ENCODE measurements at regions not wholly inside any gene's neighbourhood (a gene's known extent, or its start where the extent isn't known, plus 50 kb on each side); places are given as distances from the start of the nearest gene placed in this dataset.
"Not testable (repeated sequence)": the region's sequence is repeated elsewhere in the genome, so short reads cannot be mapped to it uniquely, and the experiment has no call there.

- DNase-seq (ENCODE audit: low read depth) = no peak
Observed at GRCh38 chr9:31697956-31698355, 686.5 kb upstream of the ACO1 start.

GRCh38 chr9:31699836-31700235 is 684.6 kb upstream of the ACO1 start:
- DNase-seq (ENCODE audit: low read depth) = no peak

DNA sequence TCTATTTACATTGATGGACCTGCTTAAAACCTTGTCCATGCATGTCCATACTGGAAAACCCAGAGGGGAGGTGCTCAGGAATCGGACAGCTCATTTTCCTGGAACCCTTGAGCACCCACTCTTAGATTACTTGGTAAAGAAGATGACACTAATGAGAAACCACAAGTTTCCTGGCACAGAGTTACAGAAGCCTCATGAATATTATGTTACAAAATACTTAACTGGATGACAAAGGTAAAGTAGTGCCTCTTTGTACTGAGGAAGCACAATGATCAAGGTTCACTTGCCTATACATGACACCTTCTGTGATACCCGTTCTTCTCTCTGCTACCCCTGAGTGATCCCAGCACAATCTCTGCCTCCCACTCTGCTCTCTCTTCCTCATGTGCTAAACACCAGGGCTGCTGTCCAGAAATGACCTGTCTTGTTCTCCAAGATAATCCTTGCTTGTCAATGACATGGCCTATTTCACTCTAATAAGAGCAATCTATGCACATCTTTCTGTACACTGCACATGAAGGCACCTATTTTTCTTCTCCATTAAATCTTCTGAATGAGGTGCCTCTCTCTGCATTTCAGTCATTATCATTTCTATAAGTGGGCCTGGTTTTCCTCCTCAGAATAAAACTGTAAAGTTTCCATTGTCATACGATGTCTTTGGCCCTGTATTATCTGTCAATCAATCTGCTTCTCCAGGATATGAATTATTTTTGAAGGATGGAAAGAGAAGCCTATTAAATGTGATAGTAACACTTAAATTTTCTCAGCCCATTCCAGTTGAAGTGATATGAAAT is 684.0 kb upstream of the ACO1 start:
- no peak for DNase-seq (ENCODE audit: low read depth)

GRCh38 chr9:31702957-31703356 is 681.5 kb upstream of the ACO1 start:
- no peak for DNase-seq (ENCODE audit: low read depth)

DNA sequence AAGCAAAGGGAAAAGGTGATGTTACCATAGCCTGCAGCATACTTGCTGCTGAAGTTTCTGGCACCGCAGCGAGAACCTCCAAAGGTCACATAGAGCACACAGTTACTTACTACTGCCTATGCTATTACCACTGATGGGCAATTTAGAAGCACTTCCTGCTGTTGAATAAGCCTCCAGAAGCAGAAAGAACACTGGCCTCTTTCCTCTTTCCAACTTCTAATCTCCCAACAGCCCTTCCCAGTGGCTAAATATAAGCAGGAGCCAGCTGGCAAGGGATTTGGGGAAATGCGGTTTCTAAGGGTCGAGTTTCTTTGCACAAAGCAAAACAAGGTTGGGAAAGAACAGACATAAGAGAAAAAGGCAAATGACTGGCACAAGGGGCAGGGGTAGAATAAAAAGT is 669.2 kb upstream of the ACO1 start:
- no peak for DNase-seq (ENCODE audit: low read depth)

GRCh38 chr9:31719262-31719661 is 665.2 kb upstream of the ACO1 start:
- DNase-seq (ENCODE audit: low read depth) = no peak

DNA sequence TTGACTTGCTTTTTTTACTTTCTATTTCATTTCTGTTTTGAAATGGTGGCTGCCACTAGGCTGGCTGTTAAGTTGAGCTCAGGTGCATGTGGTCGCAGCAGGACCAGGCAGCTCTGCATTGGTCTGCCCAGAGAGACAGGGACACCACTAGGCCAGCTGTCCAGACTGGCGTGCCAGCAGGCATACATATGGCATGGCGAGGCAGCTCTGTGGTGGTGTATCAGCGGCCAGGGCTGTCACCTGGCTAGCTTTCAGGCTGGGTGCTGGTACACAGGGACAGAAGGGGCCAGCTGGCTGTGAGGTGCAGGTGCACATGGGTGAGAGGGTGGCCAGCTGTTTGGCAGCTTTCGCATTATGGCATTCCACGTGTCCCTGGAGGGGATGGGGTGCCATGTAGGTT is 654.0 kb upstream of the ACO1 start:
- no peak for DNase-seq (ENCODE audit: low read depth)

DNA sequence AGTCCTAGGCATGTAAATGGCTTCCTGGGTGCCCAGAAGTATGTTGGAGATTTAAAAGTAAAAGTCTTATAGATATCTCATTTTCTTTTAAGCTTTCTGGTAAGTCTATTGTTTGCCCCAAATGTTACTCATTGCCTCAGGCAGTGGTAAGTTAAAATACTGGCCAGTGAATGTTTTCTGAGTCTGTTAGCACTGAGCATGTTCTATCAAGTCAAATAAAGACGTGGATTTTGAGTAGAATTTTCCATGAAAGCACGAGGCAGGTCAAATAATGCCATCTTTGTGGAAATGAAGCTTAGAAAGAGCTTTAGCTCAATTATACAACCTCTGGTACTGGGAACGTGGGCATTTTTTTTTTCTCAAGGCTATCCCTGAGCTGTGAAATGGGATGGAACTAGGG is 651.3 kb upstream of the ACO1 start:
- DNase-seq (ENCODE audit: low read depth) = no peak

GRCh38 chr9:31736581-31737179 is 647.8 kb upstream of the ACO1 start:
- no peak for DNase-seq (ENCODE audit: low read depth)

DNA sequence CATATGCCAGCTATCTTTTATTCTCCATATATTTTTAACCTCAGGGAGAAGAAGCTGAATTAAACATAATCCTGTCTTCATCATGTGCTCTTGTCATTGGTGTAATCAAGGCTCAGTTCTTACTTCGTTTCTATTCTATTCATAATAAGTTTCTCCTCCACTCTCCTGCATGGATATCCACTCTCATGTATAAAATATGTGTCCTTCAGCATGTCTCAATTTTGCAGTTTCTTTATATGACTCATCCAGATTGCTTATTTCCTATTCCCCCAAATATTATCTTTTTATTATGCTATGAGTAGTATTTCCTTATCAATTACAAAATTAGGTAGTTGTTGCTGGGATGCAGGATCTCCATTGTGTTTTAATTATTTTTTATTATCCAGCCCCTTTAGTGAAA is 643.7 kb upstream of the ACO1 start:
- no peak for DNase-seq (ENCODE audit: low read depth)

GRCh38 chr9:31744589-31744988 is 639.9 kb upstream of the ACO1 start:
- DNase-seq (ENCODE audit: low read depth) = no peak

DNA sequence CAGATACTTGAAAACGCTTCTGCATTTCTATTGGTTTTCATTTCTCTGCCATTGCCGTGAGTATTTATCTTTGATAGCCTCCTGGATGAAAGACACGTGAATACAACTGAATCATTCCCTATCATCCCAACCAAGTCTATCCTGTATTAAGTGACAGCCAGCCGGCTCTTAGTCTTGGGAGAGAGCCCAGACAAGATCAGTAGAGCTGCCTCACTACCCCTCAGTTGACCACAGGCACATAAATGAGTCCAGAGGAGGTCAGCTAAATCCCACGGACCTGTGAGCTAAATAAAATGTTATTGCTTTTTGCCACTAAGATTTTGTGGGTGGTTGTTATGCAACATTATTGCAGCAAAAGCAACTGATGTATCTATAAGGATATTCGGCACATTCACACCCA is 639.0 kb upstream of the ACO1 start:
- no peak for DNase-seq (ENCODE audit: low read depth)

DNA sequence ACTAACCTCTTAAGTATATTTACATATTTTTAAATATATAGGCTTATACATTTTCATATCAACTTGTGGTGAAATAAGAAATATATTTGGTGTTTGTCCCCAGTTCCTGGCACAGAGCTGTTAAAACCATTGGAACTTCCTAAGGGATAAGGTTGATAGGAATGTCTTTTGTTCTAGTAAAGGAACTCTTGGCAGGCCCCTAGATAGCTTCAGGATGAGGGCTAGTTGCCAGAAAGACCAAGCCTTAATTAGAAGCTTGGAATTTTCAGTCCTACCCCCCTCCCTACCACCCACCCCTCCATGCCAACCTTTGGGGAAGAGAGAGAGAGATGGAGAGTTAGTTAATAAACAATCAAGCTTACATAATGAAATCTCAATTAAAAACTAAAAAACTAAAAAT is 638.6 kb upstream of the ACO1 start:
- no peak for DNase-seq (ENCODE audit: low read depth)

GRCh38 chr9:31753756-31754155 is 630.7 kb upstream of the ACO1 start:
- DNase-seq (ENCODE audit: low read depth) = no peak

GRCh38 chr9:31759703-31760102 is 624.7 kb upstream of the ACO1 start:
- DNase-seq (ENCODE audit: low read depth) = no peak

DNA sequence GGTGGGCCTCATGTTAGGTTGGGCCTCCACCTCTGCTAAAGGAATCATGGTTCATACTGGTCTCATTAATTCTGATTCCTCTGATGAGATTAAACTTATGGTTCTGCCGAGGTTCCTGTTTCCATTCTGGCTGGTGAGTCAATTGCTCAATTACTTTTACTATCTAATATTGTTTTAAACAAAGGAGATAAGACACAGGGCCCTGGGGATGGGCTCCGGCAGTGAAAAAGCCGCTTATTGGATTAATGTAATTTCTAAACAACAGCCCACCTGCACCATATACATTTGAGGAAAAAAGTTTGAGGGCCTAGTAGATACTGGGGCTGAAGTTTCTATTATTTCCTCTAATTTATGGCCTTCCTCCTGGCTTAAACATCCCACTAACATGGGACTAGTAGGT is 610.4 kb upstream of the ACO1 start:
- DNase-seq (ENCODE audit: low read depth) = not testable (repeated sequence)

GRCh38 chr9:31774571-31774970 is 609.9 kb upstream of the ACO1 start:
- no peak for DNase-seq (ENCODE audit: low read depth)

- no peak for DNase-seq (ENCODE audit: low read depth)
Observed at GRCh38 chr9:31776471-31776870, 608.0 kb upstream of the ACO1 start.

- DNase-seq (ENCODE audit: low read depth) = no peak
Observed at GRCh38 chr9:31783491-31783890, 601.0 kb upstream of the ACO1 start.

DNA sequence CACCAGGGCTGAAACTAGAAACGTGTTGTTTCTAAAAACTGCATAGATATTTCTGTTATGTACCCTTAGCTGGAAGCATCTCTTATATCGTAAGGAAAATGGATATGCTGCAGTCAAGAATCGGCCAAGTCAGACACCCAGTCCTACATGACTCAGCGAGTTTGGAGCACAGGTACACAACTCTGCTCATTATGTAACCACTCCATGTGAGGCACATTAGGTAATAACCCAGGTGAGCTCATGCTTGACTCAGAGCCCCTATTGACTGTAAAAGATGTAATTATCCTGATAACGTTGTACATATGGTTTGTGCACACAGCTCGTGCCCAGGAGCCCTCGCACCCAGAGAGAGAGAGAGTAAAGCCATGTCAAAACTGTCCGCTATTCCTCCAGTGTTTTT is 593.7 kb upstream of the ACO1 start:
- no peak for DNase-seq (ENCODE audit: low read depth)

DNA sequence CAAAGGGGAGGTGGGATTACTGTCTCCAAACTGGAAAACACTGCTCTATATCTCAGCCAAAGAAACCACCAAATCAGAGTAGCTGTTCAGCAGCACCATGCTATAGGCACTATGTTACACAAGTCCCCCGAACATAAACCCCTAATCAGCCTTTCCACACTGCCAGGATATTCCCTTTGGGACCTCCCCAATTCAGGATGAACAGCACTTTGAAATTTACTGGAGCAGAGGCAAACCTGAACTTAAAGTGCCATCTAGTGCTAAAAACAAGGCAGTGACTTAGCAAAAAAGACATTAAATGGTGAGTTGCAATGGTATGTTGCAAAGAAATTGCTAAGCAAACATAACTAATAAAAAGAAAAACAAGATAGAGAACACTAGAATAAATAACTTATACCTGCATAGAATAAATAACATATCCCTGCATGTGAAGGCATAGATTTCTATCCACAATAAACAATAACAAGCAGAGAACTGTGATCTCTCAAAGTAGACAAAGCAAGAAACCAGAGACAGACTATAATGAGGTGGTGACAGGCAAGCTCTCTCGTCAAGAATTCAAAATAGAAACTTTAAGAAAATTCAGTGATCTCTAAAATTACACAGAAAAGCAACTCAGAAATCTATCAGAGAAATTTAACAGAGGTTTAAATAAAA is 584.4 kb upstream of the ACO1 start:
- peak; percentile 13 for DNase-seq (ENCODE audit: low read depth)

DNA sequence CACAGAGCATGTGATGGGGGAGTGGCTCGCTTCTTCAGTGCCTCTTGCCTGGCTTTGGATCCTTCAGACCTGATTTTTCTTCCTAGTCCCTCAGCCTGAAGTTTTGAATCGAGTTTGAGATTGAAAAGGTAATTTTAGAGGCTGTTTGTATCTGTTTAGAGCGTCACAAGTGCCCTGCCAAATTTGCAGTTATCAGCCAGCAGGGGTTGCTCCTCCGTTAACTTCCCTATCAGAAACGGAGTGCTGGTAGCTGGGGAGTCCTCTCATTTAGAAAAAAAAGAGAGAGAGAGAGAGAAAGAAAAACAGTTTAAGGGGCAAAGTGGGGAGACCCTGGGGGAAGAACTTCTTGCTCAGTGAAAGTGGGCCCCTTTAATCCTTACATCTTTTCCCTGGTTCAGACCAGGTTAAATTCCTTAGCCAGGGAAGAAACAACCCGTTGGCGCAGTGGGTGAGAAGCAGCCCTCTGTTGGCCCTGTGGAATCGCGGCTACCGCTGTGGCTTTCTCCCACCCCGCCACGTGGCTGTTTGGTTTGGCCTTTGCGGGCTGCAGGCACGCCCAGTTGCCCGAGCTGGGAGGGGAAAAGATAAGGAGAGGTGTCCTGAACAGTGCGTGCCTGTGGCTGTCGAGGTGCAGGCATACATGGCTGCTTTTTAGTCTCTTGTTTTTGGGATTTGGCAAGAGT is 576.7 kb upstream of the ACO1 start:
- DNase-seq (ENCODE audit: low read depth) = no peak

DNA sequence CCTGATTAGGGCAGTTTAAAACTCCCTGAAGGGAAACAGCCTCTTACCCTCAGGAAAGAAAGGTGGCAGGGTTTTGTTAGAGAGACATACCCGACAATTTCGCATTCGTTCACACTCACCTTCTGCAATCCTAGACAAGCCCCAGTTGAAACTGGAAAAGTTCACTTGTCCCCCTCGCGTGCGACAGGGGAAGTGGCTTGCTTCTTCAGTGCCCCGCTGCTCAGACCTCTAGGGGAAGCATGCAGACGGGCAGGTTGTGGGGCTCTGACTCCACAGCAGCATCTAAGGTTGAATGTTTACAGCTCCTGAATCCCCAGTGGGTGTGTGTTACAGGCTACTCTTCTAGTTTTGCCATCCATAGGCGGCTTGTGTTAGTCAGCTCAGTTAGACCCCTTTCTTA is 575.7 kb upstream of the ACO1 start:
- DNase-seq (ENCODE audit: low read depth) = no peak
